HepG2 (cell line): ENCODE measurements at regions not wholly inside any gene's neighbourhood (a gene's known extent, or its start where the extent isn't known, plus 50 kb on each side); places are given as distances from the start of the nearest gene placed in this dataset.

Experiments used
- AHDC1 ChIP-seq: sonication (generic); formaldehyde crosslinking; IDR thresholded peaks from 2 replicates; pipeline ENCODE4 v1.5.1; 2020; ENCODE audit warnings: mild to moderate bottlenecking, missing genetic modification reagents, borderline replicate concordance
- CBX5 ChIP-seq: sonication (generic); formaldehyde crosslinking; IDR thresholded peaks from 2 replicates; pipeline ENCODE4 v1.4.0; 2020; ENCODE audit warnings: missing genetic modification reagents, borderline replicate concordance
- CTCF ChIP-seq: sonication (generic); formaldehyde crosslinking; IDR thresholded peaks from 2 replicates; pipeline ENCODE4 v1.5.0; 2020; ENCODE audit warnings: mild to moderate bottlenecking, missing genetic modification reagents, moderate library complexity
- EP300 ChIP-seq, 3 experiments: sonication (generic) in 1 of 3; formaldehyde crosslinking in 1 of 3; IDR thresholded peaks; 2 replicates each; pipeline versions ENCODE4 v1.5.1 to v1.6.1; 2011 to 2020; ENCODE audit warnings: low read depth in 2 of 3, low read length in 2 of 3, borderline replicate concordance in 1 of 3, improper control_type of control experiment in 1 of 3, mild to moderate bottlenecking in 1 of 3, missing genetic modification reagents in 1 of 3, moderate library complexity in 1 of 3
- IKZF4 ChIP-seq: sonication (generic); formaldehyde crosslinking; IDR thresholded peaks from 2 replicates; pipeline ENCODE4 v1.5.1; 2020; ENCODE audit warnings: borderline replicate concordance, mild to moderate bottlenecking, low read depth, missing genetic modification reagents; ENCODE audit errors: not compliant biosample characterization
- MXI1 ChIP-seq: IDR thresholded peaks from 3 replicates; pipeline ENCODE4 v1.6.1; 2012; ENCODE audit warnings: low read depth, low read length, inconsistent platforms, borderline replicate concordance
- RNF2 ChIP-seq: fragments of 450-650 bp; conservative IDR thresholded peaks from 2 replicates; pipeline ENCODE4 v1.6.1; 2016; ENCODE audit warnings: low read depth
- TBP ChIP-seq: sonication (generic); formaldehyde crosslinking; IDR thresholded peaks from 2 replicates; pipeline ENCODE4 v1.5.0; 2020; ENCODE audit warnings: missing genetic modification reagents
- ZSCAN5A ChIP-seq: sonication (generic); formaldehyde crosslinking; IDR thresholded peaks from 2 replicates; pipeline ENCODE4 v1.8.0; 2022; ENCODE audit warnings: mild to moderate bottlenecking, missing genetic modification reagents, borderline replicate concordance
- TF ChIP-seq, protein P1 (sequence below): IDR thresholded peaks from 2 replicates; pipeline ENCODE4 v1.6.1; 2016; ENCODE audit warnings: missing genetic modification reagents, missing compliant biosample characterization
- TF ChIP-seq, protein P2 (sequence below): sonication (generic); formaldehyde crosslinking; IDR thresholded peaks from 2 replicates; pipeline ENCODE4 v1.8.1; 2022; ENCODE audit warnings: low read depth, mild to moderate bottlenecking, missing genetic modification reagents

- TF ChIP-seq AHDC1 (no peak), ZSCAN5A (CRISPR knock-in tag) (no peak), CBX5 (no peak), RNF2 (no peak), MXI1 (no peak), CTCF (CRISPR knock-in tag) (no peak), EP300 (IDR thresholded peaks at IDR 0.05; ENCODE audit: low read depth in 2 of 2, low read length in 2 of 2) (no peak), EP300 (CRISPR knock-in tag; IDR thresholded peaks at IDR 0.05; ENCODE audit: borderline replicate concordance) (no peak), IKZF4 (CRISPR knock-in tag) (no peak), TBP (CRISPR knock-in tag) (no peak)
- TF ChIP-seq, protein P1, sequence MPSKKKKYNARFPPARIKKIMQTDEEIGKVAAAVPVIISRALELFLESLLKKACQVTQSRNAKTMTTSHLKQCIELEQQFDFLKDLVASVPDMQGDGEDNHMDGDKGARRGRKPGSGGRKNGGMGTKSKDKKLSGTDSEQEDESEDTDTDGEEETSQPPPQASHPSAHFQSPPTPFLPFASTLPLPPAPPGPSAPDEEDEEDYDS: no peak
- TF ChIP-seq, protein P2, sequence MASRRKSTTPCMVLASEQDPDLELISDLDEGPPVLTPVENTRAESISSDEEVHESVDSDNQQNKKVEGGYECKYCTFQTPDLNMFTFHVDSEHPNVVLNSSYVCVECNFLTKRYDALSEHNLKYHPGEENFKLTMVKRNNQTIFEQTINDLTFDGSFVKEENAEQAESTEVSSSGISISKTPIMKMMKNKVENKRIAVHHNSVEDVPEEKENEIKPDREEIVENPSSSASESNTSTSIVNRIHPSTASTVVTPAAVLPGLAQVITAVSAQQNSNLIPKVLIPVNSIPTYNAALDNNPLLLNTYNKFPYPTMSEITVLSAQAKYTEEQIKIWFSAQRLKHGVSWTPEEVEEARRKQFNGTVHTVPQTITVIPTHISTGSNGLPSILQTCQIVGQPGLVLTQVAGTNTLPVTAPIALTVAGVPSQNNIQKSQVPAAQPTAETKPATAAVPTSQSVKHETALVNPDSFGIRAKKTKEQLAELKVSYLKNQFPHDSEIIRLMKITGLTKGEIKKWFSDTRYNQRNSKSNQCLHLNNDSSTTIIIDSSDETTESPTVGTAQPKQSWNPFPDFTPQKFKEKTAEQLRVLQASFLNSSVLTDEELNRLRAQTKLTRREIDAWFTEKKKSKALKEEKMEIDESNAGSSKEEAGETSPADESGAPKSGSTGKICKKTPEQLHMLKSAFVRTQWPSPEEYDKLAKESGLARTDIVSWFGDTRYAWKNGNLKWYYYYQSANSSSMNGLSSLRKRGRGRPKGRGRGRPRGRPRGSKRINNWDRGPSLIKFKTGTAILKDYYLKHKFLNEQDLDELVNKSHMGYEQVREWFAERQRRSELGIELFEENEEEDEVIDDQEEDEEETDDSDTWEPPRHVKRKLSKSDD (CRISPR knock-in tag): no peak
Observed at GRCh38 chr4:111997785-111998184, 147.5 kb upstream of the FAM241A start.
